ENCODE measurements at regions not wholly inside any gene's neighbourhood (a gene's known extent, or its start where the extent isn't known, plus 50 kb on each side); places are given as distances from the start of the nearest gene placed in this dataset.

- TF ChIP-seq, protein P1, sequence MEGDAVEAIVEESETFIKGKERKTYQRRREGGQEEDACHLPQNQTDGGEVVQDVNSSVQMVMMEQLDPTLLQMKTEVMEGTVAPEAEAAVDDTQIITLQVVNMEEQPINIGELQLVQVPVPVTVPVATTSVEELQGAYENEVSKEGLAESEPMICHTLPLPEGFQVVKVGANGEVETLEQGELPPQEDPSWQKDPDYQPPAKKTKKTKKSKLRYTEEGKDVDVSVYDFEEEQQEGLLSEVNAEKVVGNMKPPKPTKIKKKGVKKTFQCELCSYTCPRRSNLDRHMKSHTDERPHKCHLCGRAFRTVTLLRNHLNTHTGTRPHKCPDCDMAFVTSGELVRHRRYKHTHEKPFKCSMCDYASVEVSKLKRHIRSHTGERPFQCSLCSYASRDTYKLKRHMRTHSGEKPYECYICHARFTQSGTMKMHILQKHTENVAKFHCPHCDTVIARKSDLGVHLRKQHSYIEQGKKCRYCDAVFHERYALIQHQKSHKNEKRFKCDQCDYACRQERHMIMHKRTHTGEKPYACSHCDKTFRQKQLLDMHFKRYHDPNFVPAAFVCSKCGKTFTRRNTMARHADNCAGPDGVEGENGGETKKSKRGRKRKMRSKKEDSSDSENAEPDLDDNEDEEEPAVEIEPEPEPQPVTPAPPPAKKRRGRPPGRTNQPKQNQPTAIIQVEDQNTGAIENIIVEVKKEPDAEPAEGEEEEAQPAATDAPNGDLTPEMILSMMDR (IDR thresholded peaks at IDR 0.05), result no peak
- TF ChIP-seq ZFX (IDR thresholded peaks at IDR 0.05; ENCODE audit: borderline replicate concordance), result no peak
These were observed 395.2 kb upstream of the IRX4 start for GRCh38 chr5:2277886-2278285.
